ENCODE measurements at regions not wholly inside any gene's neighbourhood (a gene's known extent, or its start where the extent isn't known, plus 50 kb on each side); places are given as distances from the start of the nearest gene placed in this dataset.
"Not testable (repeated sequence)": the region's sequence is repeated elsewhere in the genome, so short reads cannot be mapped to it uniquely, and the experiment has no call there.

- no peak for DNase-seq
Observed at GRCh38 chr19:33866696-33867095, 70.0 kb downstream of the KCTD15 start.

- no peak for DNase-seq
Observed at GRCh38 chr19:33868076-33868735, 71.5 kb downstream of the KCTD15 start.

- no peak for DNase-seq
Observed at GRCh38 chr19:33868788-33869412, 72.2 kb downstream of the KCTD15 start.

GRCh38 chr19:33870298-33870932, 73.7 kb downstream of the KCTD15 start:
- not testable (repeated sequence) for DNase-seq

- DNase-seq: no peak
Observed at GRCh38 chr19:33871605-33872004, 74.9 kb downstream of the KCTD15 start.

GRCh38 chr19:33872445-33873320, 76.0 kb downstream of the KCTD15 start:
- no peak for DNase-seq

- no peak for DNase-seq
Observed at GRCh38 chr19:33875071-33875470, 78.4 kb downstream of the KCTD15 start.

GRCh38 chr19:33876192-33876591, 79.5 kb downstream of the KCTD15 start:
- no peak for DNase-seq

GRCh38 chr19:33878030-33878544, 81.4 kb downstream of the KCTD15 start:
- no peak for DNase-seq

GRCh38 chr19:33878910-33879810, 82.5 kb downstream of the KCTD15 start:
- no peak for DNase-seq

GRCh38 chr19:33879818-33880575, 83.3 kb downstream of the KCTD15 start:
- no peak for DNase-seq

- no peak for DNase-seq
Observed at GRCh38 chr19:33883859-33884519, 87.3 kb downstream of the KCTD15 start.

- DNase-seq: no peak
Observed at GRCh38 chr19:33885236-33885635, 88.6 kb downstream of the KCTD15 start.

- DNase-seq: no peak
Observed at GRCh38 chr19:33887891-33888290, 91.2 kb downstream of the KCTD15 start.

GRCh38 chr19:33888665-33889064, 92.0 kb downstream of the KCTD15 start:
- no peak for DNase-seq

- DNase-seq: no peak
Observed at GRCh38 chr19:33890569-33890968, 93.9 kb downstream of the KCTD15 start.

- DNase-seq: no peak
Observed at GRCh38 chr19:33891773-33892172, 95.1 kb downstream of the KCTD15 start.

GRCh38 chr19:33894787-33895186, 98.1 kb downstream of the KCTD15 start:
- no peak for DNase-seq

GRCh38 chr19:33895366-33895765, 98.7 kb downstream of the KCTD15 start:
- DNase-seq: no peak

GRCh38 chr19:33898062-33898677, 101.5 kb downstream of the KCTD15 start:
- DNase-seq: no peak
